ENCODE measurements at regions not wholly inside any gene's neighbourhood (a gene's known extent, or its start where the extent isn't known, plus 50 kb on each side); places are given as distances from the start of the nearest gene placed in this dataset.
"Not testable (repeated sequence)": the region's sequence is repeated elsewhere in the genome, so short reads cannot be mapped to it uniquely, and the experiment has no call there.

- DNase-seq, result not testable (repeated sequence)
Observed at GRCh38 chr6:147651-148050, 144.6 kb upstream of the DUSP22 start.

- peak in 6 of 51 donors; percentile 4 to 21 (median 8) for DNase-seq
Observed at GRCh38 chr6:148051-148984, 144.0 kb upstream of the DUSP22 start.

GRCh38 chr6:150147-150546 lies 142.1 kb upstream of the DUSP22 start:
- DNase-seq, result not testable (repeated sequence)

GRCh38 chr6:152436-152835 lies 139.9 kb upstream of the DUSP22 start:
- DNase-seq, result not testable (repeated sequence)

GRCh38 chr6:153026-153425 lies 139.3 kb upstream of the DUSP22 start:
- not testable (repeated sequence) for DNase-seq

- not testable (repeated sequence) for DNase-seq
Observed at GRCh38 chr6:153867-154266, 138.4 kb upstream of the DUSP22 start.

- DNase-seq, result not testable (repeated sequence)
Observed at GRCh38 chr6:154321-155092, 137.8 kb upstream of the DUSP22 start.

- DNase-seq, result no peak
Observed at GRCh38 chr6:156010-156409, 136.3 kb upstream of the DUSP22 start.

GRCh38 chr6:156441-157140 lies 135.7 kb upstream of the DUSP22 start:
- DNase-seq, result not testable (repeated sequence)

GRCh38 chr6:157176-157575 lies 135.1 kb upstream of the DUSP22 start:
- DNase-seq, result not testable (repeated sequence)

- not testable (repeated sequence) for DNase-seq
Observed at GRCh38 chr6:161657-162056, 130.6 kb upstream of the DUSP22 start.

GRCh38 chr6:164720-165119 lies 127.6 kb upstream of the DUSP22 start:
- DNase-seq, result no peak

- no peak for DNase-seq
Observed at GRCh38 chr6:165263-165662, 127.0 kb upstream of the DUSP22 start.

GRCh38 chr6:165906-166305 lies 126.4 kb upstream of the DUSP22 start:
- no peak for DNase-seq

GRCh38 chr6:168865-169455 lies 123.3 kb upstream of the DUSP22 start:
- DNase-seq, result peak in 3 of 51 donors; percentile 1 to 6 (median 4)

- DNase-seq, result no peak
Observed at GRCh38 chr6:174036-174435, 118.3 kb upstream of the DUSP22 start.

GRCh38 chr6:175680-176079 lies 116.6 kb upstream of the DUSP22 start:
- DNase-seq, result no peak

GRCh38 chr6:176766-177165 lies 115.5 kb upstream of the DUSP22 start:
- DNase-seq, result no peak

GRCh38 chr6:178119-178518 lies 114.2 kb upstream of the DUSP22 start:
- no peak for DNase-seq

- not testable (repeated sequence) for DNase-seq
Observed at GRCh38 chr6:178929-179328, 113.4 kb upstream of the DUSP22 start.

GRCh38 chr6:179340-179950 lies 112.8 kb upstream of the DUSP22 start:
- no peak for DNase-seq

Measured in hypothalamus (tissue), 51 donors.